NCI-H146 (cell line): ENCODE measurements at regions not wholly inside any gene's neighbourhood (a gene's known extent, or its start where the extent isn't known, plus 50 kb on each side); places are given as distances from the start of the nearest gene placed in this dataset.

Experiments
- DNase-seq: peaks from one replicate; lab custom pipeline; 2025; lab: John Stamatoyannopoulos, UW

GRCh38 chr4:27184508-27185155 lies 324.0 kb downstream of the STIM2 start:
- DNase-seq: no peak

GRCh38 chr4:27186710-27187109 lies 326.1 kb downstream of the STIM2 start:
- DNase-seq: no peak

- no peak for DNase-seq
These were observed 327.1 kb downstream of the STIM2 start for GRCh38 chr4:27187786-27188185.

DNA sequence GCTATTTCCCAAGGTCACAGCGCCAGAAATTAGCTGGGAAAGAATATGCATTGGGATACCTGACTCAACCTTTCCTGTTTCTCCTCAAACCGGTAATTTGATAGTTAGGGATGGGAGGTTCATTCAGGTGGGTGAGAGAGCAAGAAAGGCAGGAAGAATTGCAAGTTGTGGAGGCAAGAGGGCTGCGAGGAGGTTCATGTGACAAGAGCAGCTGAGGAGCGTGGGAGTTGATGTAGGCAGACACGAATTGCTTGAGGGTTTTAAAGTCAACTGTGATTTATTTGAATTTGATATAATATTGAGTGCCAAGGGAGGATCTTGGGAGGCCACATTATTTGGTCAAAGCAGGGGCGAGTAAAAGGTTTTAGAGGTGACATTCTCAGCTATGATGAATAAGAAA lies 329.0 kb downstream of the STIM2 start:
- DNase-seq: no peak

- no peak for DNase-seq
These were observed 331.0 kb downstream of the STIM2 start for GRCh38 chr4:27191592-27191991.

GRCh38 chr4:27194599-27195176 lies 334.0 kb downstream of the STIM2 start:
- no peak for DNase-seq

GRCh38 chr4:27198246-27198645 lies 337.6 kb downstream of the STIM2 start:
- no peak for DNase-seq

DNA sequence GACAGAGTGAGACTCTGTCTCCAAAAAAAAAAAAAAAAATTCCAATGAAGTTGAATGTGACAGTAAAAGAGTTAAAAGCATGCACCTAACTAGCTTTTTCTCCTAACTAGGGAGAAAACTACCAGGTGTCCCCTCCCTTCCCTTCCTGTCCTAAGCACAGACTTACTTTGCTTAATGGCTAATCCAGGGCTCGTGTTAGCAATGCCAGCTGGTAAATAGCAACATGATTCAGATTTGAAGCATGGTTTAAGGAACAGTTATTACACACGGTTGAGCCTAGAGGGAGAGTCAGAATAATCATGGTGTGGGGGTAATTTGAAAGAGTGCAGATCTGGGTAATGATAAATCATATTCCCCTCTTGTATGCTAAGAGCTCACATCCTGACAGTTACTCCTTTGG lies 338.3 kb downstream of the STIM2 start:
- DNase-seq: no peak

- no peak for DNase-seq
These were observed 345.4 kb downstream of the STIM2 start for GRCh38 chr4:27206009-27206408.

- no peak for DNase-seq
These were observed 350.3 kb downstream of the STIM2 start for GRCh38 chr4:27210956-27211355.

DNA sequence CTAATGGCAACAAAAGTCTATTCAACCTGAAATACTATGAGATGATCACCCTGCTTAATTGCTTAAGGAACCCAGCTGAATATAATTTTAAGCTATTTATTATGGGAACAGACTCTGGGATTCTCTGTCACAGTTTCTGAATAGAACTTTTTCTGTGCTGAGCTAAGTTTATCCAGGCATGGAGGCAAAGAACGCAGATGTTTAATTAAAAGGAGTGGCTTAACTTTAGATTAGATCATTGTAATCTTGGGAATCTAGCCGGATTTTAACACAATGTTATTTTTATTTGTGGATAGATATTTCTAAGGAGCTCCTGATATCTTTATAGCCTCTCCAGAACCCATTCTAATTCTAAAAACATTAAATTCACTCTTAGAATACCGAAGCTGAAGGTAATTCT lies 353.4 kb downstream of the STIM2 start:
- no peak for DNase-seq

DNA sequence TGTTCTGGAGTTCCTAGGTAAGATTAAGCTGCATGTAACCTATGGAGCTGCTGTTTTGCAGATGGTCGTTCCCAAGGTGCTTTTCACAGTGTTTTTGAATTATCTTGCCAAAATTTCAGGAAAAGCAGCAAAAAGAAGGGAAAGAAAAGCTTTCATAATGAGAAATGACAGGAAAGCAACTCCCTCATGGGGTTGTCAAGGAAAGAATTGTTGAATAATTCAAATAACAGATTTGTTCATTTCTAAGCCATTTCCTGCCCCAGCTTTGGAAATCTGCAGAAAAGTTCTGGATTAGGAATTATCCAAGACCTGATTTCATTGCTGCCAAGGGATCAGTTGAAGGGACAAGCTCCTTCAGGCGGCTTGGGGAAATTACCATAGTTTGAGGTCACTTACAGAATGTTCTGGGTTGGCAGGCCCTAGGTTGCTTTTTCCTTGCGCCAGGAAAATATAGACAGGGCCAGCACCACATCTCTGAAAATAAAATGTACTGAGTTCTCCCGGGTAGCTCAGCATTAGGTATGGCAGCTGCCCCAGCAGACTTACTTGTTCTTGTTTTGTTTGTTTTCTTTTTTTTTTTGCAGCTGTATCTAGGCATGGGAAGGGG lies 354.7 kb downstream of the STIM2 start:
- no peak for DNase-seq

- DNase-seq: no peak
These were observed 356.7 kb downstream of the STIM2 start for GRCh38 chr4:27217261-27217769.

DNA sequence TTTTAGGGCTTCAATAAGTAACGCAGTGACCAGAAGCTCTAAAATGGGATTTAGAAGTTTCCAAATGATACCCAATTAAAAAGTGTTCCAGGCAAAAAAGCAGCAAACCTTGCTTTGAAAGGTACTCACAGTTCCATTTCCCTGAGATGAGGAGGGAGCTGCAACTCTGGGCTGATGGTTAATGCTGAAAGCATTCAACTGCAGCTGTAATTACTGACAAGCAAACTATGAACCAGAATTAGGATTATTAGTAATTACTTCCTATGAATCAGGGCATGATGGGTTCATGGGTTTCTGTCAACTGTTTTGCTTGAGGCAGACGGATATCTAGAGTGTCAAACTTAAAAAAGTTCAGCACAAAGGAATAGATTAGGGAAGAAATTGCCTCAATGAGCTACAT lies 357.4 kb downstream of the STIM2 start:
- no peak for DNase-seq

- DNase-seq: no peak
These were observed 362.7 kb downstream of the STIM2 start for GRCh38 chr4:27223326-27223725.

- DNase-seq: no peak
These were observed 372.9 kb downstream of the STIM2 start for GRCh38 chr4:27233531-27233930.

- no peak for DNase-seq
These were observed 373.8 kb downstream of the STIM2 start for GRCh38 chr4:27234306-27234899.

GRCh38 chr4:27239641-27240040 lies 379.0 kb downstream of the STIM2 start:
- DNase-seq: no peak

DNA sequence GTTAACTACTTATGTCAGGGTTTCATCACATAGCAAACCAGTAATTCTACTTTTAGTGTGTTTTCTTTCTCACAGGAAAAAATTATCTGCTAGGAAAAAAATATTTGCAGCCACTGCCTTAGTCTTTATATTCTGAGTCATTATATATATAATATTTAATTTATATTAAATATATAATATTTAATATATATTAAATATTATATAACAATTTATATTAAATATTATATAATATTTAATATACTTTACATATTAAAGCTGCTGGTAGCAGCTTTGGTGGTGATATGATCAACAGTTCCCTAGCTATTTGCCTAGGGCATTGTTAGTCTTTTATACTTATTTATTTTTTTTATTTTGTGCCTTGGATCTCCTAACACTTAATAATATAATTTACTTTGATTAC lies 381.6 kb downstream of the STIM2 start:
- no peak for DNase-seq

DNA sequence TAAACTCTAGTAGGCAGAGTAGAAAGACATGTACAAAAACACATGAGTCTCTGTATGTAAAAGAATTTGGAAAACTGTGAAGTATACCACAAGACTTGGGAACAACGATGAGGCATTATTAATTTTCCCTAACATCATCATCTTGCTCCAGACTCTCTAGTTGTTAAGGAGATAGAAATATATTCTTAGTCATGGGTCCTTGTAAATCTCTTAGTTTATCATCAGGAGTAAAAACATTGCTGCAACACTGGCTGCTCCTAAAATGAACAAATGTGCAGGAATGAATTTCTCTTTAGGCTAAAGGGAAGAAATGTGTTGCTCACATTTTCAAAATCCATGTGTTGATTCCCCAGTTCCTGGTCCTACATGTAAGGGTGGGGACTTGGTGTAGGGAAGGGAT lies 384.6 kb downstream of the STIM2 start:
- no peak for DNase-seq

- no peak for DNase-seq
These were observed 388.2 kb downstream of the STIM2 start for GRCh38 chr4:27248829-27249228.

GRCh38 chr4:27251771-27252170 lies 391.1 kb downstream of the STIM2 start:
- no peak for DNase-seq

DNA sequence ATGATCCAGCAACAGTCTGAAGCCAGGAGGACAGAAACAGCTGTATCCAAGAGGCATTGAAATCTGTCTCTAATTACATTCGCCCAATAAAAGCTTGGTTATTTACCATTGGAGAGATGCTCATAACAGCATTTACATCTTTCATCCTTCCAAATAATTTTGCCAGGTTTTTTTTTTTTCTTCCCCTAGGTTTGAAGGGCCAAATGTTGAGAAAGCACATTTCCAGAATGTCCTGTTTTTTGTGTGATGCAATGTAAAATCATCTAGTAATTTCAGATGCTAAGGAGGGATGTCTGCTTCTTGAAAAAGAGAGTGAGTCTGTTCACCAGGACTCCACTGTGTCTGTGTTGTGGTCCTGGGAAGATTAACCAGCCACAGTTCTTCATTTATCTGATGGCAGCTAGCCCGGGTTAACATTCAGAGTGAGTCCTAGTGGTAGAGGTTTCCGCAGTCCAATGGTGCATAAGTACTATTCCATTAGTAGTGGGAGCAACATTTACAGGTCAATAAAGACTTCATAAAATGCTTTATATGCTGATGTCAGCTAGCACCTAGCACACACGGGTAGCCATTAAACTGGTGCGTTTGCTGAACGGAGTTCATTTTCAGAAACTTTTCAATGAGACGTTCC lies 406.8 kb downstream of the STIM2 start:
- no peak for DNase-seq
